GM23248 (cell line): ENCODE measurements at regions not wholly inside any gene's neighbourhood (a gene's known extent, or its start where the extent isn't known, plus 50 kb on each side); places are given as distances from the start of the nearest gene placed in this dataset.
"Not testable (repeated sequence)": the region's sequence is repeated elsewhere in the genome, so short reads cannot be mapped to it uniquely, and the experiment has no call there.

Experiments used
- DNase-seq: peaks from one replicate; pipeline ENCODE4 v3.0.0-alpha.2; 2015
- H2AFZ ChIP-seq: fragments of 200-600 bp; sonication (generic); 2 replicates; pipeline ENCODE4 v1.6.1; 2016; ENCODE audit warnings: antibody characterized with exemption
- H3F3A ChIP-seq: fragments of 200-600 bp; sonication (generic); 2 replicates; pipeline ENCODE4 v1.6.1; 2016; ENCODE audit warnings: mild to moderate bottlenecking, antibody characterized with exemption, mixed run types; ENCODE audit not compliant: insufficient read depth
- H3K27ac ChIP-seq: fragments of 200-600 bp; sonication (generic); 2 replicates; pipeline ENCODE4 v1.5.1; 2016; ENCODE audit warnings: mild to moderate bottlenecking
- H3K27me3 ChIP-seq: fragments of 200-600 bp; sonication (generic); replicated peaks from 2 replicates; pipeline ENCODE4 v1.6.1; 2016; ENCODE audit warnings: mild to moderate bottlenecking; ENCODE audit not compliant: insufficient read depth
- H3K36me3 ChIP-seq: fragments of 200-600 bp; sonication (generic); 2 replicates; pipeline ENCODE4 v1.6.1; 2016; ENCODE audit warnings: low read depth, mild to moderate bottlenecking
- H3K4me1 ChIP-seq: fragments of 200-600 bp; sonication (generic); 2 replicates; pipeline ENCODE4 v1.6.1; 2016; ENCODE audit warnings: mild to moderate bottlenecking; ENCODE audit not compliant: insufficient read depth
- H3K4me2 ChIP-seq: fragments of 200-600 bp; sonication (generic); one replicate; pipeline ENCODE4 v1.6.1; 2016; ENCODE audit warnings: mild to moderate bottlenecking; ENCODE audit not compliant: unreplicated experiment
- H3K4me3 ChIP-seq: fragments of 200-600 bp; sonication (generic); 2 replicates; pipeline ENCODE4 v1.5.1; 2016; ENCODE audit warnings: mild to moderate bottlenecking
- H3K79me2 ChIP-seq: fragments of 200-600 bp; sonication (generic); 2 replicates; pipeline ENCODE4 v1.6.1; 2016; ENCODE audit warnings: mild to moderate bottlenecking; ENCODE audit not compliant: insufficient read depth
- H3K9ac ChIP-seq: fragments of 200-600 bp; sonication (generic); 2 replicates; pipeline ENCODE4 v1.6.1; 2016; ENCODE audit warnings: mild to moderate bottlenecking
- H3K9me2 ChIP-seq: fragments of 200-600 bp; sonication (generic); 2 replicates; pipeline ENCODE4 v1.6.1; 2016; ENCODE audit warnings: mixed run types, mild to moderate bottlenecking, moderate library complexity; ENCODE audit not compliant: insufficient read depth
- H3K9me3 ChIP-seq: fragments of 200-600 bp; sonication (generic); one replicate; pipeline ENCODE4 v1.6.1; 2017; ENCODE audit warnings: low read depth
- H4K20me1 ChIP-seq: fragments of 200-600 bp; sonication (generic); 2 replicates; pipeline ENCODE4 v1.6.0; 2016; ENCODE audit not compliant: insufficient read depth
- EZH2 ChIP-seq: fragments of 200-600 bp; sonication (generic); IDR thresholded peaks from 2 replicates; pipeline ENCODE4 v1.6.1; 2018; ENCODE audit warnings: antibody characterized with exemption, mild to moderate bottlenecking; ENCODE audit not compliant: insufficient read depth, poor library complexity, severe bottlenecking
- EZH2phosphoT487 ChIP-seq: fragments of 200-600 bp; sonication (generic); IDR thresholded peaks from 2 replicates; pipeline ENCODE4 v1.6.1; 2018; ENCODE audit warnings: antibody characterized with exemption, moderate library complexity, mild to moderate bottlenecking, low read depth; ENCODE audit not compliant: insufficient read depth
- WGBS, 2 experiments: methylation state at CpG; one replicate each; pipeline ENCODE4 v1.1.6; 2015 to 2017; ENCODE audit warnings: low lambda C conversion rate in 2 of 2, low coverage in 1 of 2; ENCODE audit errors: missing lambda C conversion rate in 2 of 2; 5-methylcytosine and 5-hydroxymethylcytosine counted together
- in situ Hi-C: fragments of 300-500 bp; cut with MboI; formaldehyde crosslinking; loops from 2 replicates; pipeline ENCODE4 v1.15.0; 2020

- Histone ChIP-seq H3K27me3 (no peaks in the 10 kb centered on the region), H3K9ac (no peak overlapping the region), H3K4me1 (no peaks in the 10 kb centered on the region), H3K4me2 (no peak overlapping the region), H3K9me3 (no peaks in the 10 kb centered on the region), H4K20me1 (no peaks in the 10 kb centered on the region), H3F3A (no peaks in the 10 kb centered on the region), H3K4me3 (no peak overlapping the region), H3K36me3 (no peaks in the 10 kb centered on the region), H3K27ac (no peak overlapping the region), H2AFZ (no peak overlapping the region), H3K9me2 (no peaks in the 10 kb centered on the region), H3K79me2 (no peaks in the 10 kb centered on the region)
- no peak for DNase-seq
- TF ChIP-seq EZH2phosphoT487 (no peak), EZH2 (no peak)
- in situ Hi-C loops = no loop called here
- WGBS, 2 experiments = 81 to 86% methylated on average over 5 of the region's 5 CpGs
Measured at GRCh38 chr9:85858056-85858750, 82.7 kb upstream of the NAA35 start.

- no peaks in the 10 kb centered on the region for H3K27me3 ChIP-seq
- H3K9me2 ChIP-seq = no peaks in the 10 kb centered on the region
- in situ Hi-C loops = no loop called here
- 5 to 9% methylated on average over 1 of the region's 1 CpG for WGBS, 2 experiments
- DNase-seq = no peak
- H3K4me1 ChIP-seq = no peaks in the 10 kb centered on the region
- H3K27ac ChIP-seq = no peak overlapping the region
- no peak overlapping the region for H3K4me3 ChIP-seq
- no peak overlapping the region for H2AFZ ChIP-seq
- H3K9ac ChIP-seq = no peak overlapping the region
- no peaks in the 10 kb centered on the region for H4K20me1 ChIP-seq
- no peaks in the 10 kb centered on the region for H3K79me2 ChIP-seq
- no peaks in the 10 kb centered on the region for H3F3A ChIP-seq
- TF ChIP-seq EZH2phosphoT487 (no peak), EZH2 (no peak)
- H3K4me2 ChIP-seq = no peak overlapping the region
- no peaks in the 10 kb centered on the region for H3K9me3 ChIP-seq
- no peaks in the 10 kb centered on the region for H3K36me3 ChIP-seq
Measured at GRCh38 chr9:85859765-85860164, 81.2 kb upstream of the NAA35 start.

GRCh38 chr9:85861882-85862281 lies 79.1 kb upstream of the NAA35 start:
- DNase-seq, H3K4me2 ChIP-seq, H3K36me3 ChIP-seq, H3K4me1 ChIP-seq, H3K27ac ChIP-seq, H3K9ac ChIP-seq, H2AFZ ChIP-seq, H3K9me2 ChIP-seq, in situ Hi-C loops, H3K79me2 ChIP-seq, H4K20me1 ChIP-seq, H3K27me3 ChIP-seq, H3K9me3 ChIP-seq, H3F3A ChIP-seq, H3K4me3 ChIP-seq: not testable (repeated sequence)
- WGBS, 2 experiments = 78 to 82% methylated on average over 5 of the region's 5 CpGs

- DNase-seq = no peak
- Histone ChIP-seq H3K4me1 (no peaks in the 10 kb centered on the region), H3K9ac (no peak overlapping the region), H3K36me3 (no peaks in the 10 kb centered on the region), H3K79me2 (no peaks in the 10 kb centered on the region), H2AFZ (no peak overlapping the region), H3K27me3 (no peaks in the 10 kb centered on the region), H3K9me2 (no peaks in the 10 kb centered on the region), H3F3A (no peaks in the 10 kb centered on the region), H3K4me3 (no peak overlapping the region), H4K20me1 (no peaks in the 10 kb centered on the region), H3K9me3 (no peaks in the 10 kb centered on the region), H3K4me2 (no peak overlapping the region), H3K27ac (no peak overlapping the region)
- in situ Hi-C loops = no loop called here
- 81 to 90% methylated on average over 2 of the region's 2 CpGs for WGBS, 2 experiments
- TF ChIP-seq EZH2 (no peak), EZH2phosphoT487 (no peak)
Measured at GRCh38 chr9:85863875-85864274, 77.1 kb upstream of the NAA35 start.

- Histone ChIP-seq H4K20me1 (no peaks in the 10 kb centered on the region), H2AFZ (no peak overlapping the region), H3K27me3 (no peaks in the 10 kb centered on the region), H3K4me1 (no peaks in the 10 kb centered on the region), H3K4me2 (no peak overlapping the region), H3K4me3 (no peak overlapping the region), H3K79me2 (no peaks in the 10 kb centered on the region), H3K9me3 (no peaks in the 10 kb centered on the region), H3K27ac (no peak overlapping the region), H3K9me2 (no peaks in the 10 kb centered on the region), H3K9ac (no peak overlapping the region), H3F3A (no peaks in the 10 kb centered on the region), H3K36me3 (no peaks in the 10 kb centered on the region)
- TF ChIP-seq EZH2 (no peak), EZH2phosphoT487 (no peak)
- DNase-seq = no peak
- 16 to 19% methylated on average over 2 of the region's 2 CpGs for WGBS, 2 experiments
- in situ Hi-C loops = no loop called here
Measured at GRCh38 chr9:85871008-85871407, 69.9 kb upstream of the NAA35 start.

GRCh38 chr9:85871683-85872082 lies 69.3 kb upstream of the NAA35 start:
- H3F3A ChIP-seq, H3K27ac ChIP-seq, H2AFZ ChIP-seq, H3K9me2 ChIP-seq, H4K20me1 ChIP-seq, H3K4me1 ChIP-seq, H3K4me2 ChIP-seq, DNase-seq, H3K27me3 ChIP-seq, H3K9me3 ChIP-seq, in situ Hi-C loops, H3K4me3 ChIP-seq, H3K36me3 ChIP-seq, H3K9ac ChIP-seq, H3K79me2 ChIP-seq: not testable (repeated sequence)
- WGBS, 2 experiments = 15 to 18% methylated on average over 5 of the region's 5 CpGs
